GM23338 (cell line): ENCODE measurements at regions not wholly inside any gene's neighbourhood (a gene's known extent, or its start where the extent isn't known, plus 50 kb on each side); places are given as distances from the start of the nearest gene placed in this dataset.

Experiments used
- ATAC-seq: fragments of 200-7000 bp; cut with Tn5 transposase; 3 replicates; pipeline ENCODE4 v1.9.1; 2020
- DNase-seq: peaks from one replicate; pipeline ENCODE4 v3.0.0-alpha.2; 2015; ENCODE audit warnings: low spot score
- H2AFZ ChIP-seq: fragments of 200-600 bp; sonication (generic); 2 replicates; pipeline ENCODE4 v1.8.0; 2016; ENCODE audit warnings: antibody characterized with exemption, mild to moderate bottlenecking, moderate library complexity
- H3F3A ChIP-seq: fragments of 200-600 bp; sonication (generic); replicated peaks from 2 replicates; pipeline ENCODE4 v1.8.0; 2017; ENCODE audit warnings: antibody characterized with exemption, mixed run types, low read depth
- H3K27ac ChIP-seq: fragments of 200-600 bp; sonication (generic); 2 replicates; pipeline ENCODE4 v1.6.1; 2016; ENCODE audit warnings: low read depth
- H3K27me3 ChIP-seq: fragments of 200-600 bp; sonication (generic); 2 replicates; pipeline ENCODE4 v1.8.0; 2016; ENCODE audit warnings: mild to moderate bottlenecking, mixed run types, moderate library complexity; ENCODE audit not compliant: insufficient read depth
- H3K36me3 ChIP-seq: fragments of 200-600 bp; sonication (generic); 2 replicates; pipeline ENCODE4 v1.8.0; 2016; ENCODE audit warnings: mild to moderate bottlenecking; ENCODE audit not compliant: insufficient read depth
- H3K4me1 ChIP-seq: fragments of 200-600 bp; sonication (generic); 2 replicates; pipeline ENCODE4 v1.8.0; 2016; ENCODE audit warnings: mild to moderate bottlenecking, moderate library complexity; ENCODE audit not compliant: insufficient read depth
- H3K4me2 ChIP-seq: fragments of 200-600 bp; sonication (generic); 2 replicates; pipeline ENCODE4 v1.7.1; 2017; ENCODE audit warnings: mixed run types
- H3K4me3 ChIP-seq: fragments of 200-600 bp; sonication (generic); 2 replicates; pipeline ENCODE4 v1.6.1; 2016; ENCODE audit warnings: mixed run types
- H3K79me2 ChIP-seq: fragments of 200-600 bp; sonication (generic); replicated peaks from 2 replicates; pipeline ENCODE4 v1.8.0; 2017; ENCODE audit warnings: mild to moderate bottlenecking; ENCODE audit not compliant: insufficient read depth
- H3K9me2 ChIP-seq: fragments of 200-600 bp; sonication (generic); 2 replicates; pipeline ENCODE4 v1.8.0; 2017; ENCODE audit not compliant: insufficient read depth
- H4K20me1 ChIP-seq: fragments of 200-600 bp; sonication (generic); replicated peaks from 2 replicates; pipeline ENCODE4 v1.8.0; 2017; ENCODE audit warnings: mild to moderate bottlenecking; ENCODE audit not compliant: insufficient read depth
- H3K27ac Mint-ChIP-seq: 2 replicates; pipeline ENCODE4 v1.8.0; 2020; ENCODE audit warnings: inconsistent platforms, mild to moderate bottlenecking, moderate library complexity, mixed read lengths
- H3K27me3 Mint-ChIP-seq: 3 replicates; pipeline ENCODE4 v1.8.0; 2022; ENCODE audit warnings: low read depth, mild to moderate bottlenecking, moderate library complexity, mixed read lengths, inconsistent platforms; ENCODE audit not compliant: insufficient read depth, poor library complexity
- H3K36me3 Mint-ChIP-seq: 3 replicates; pipeline ENCODE4 v1.8.0; 2021; ENCODE audit warnings: low read depth, mild to moderate bottlenecking, inconsistent platforms, moderate library complexity, mixed read lengths
- H3K4me1 Mint-ChIP-seq: 3 replicates; pipeline ENCODE4 v1.8.0; 2020; ENCODE audit warnings: mild to moderate bottlenecking, inconsistent platforms, mixed read lengths
- H3K4me3 Mint-ChIP-seq: 3 replicates; pipeline ENCODE4 v1.8.0; 2021; ENCODE audit warnings: moderate library complexity, mild to moderate bottlenecking, inconsistent platforms, mixed read lengths
- H3K9me3 Mint-ChIP-seq: 3 replicates; pipeline ENCODE4 v1.8.0; 2020; ENCODE audit warnings: moderate library complexity, mild to moderate bottlenecking, inconsistent platforms, mixed read lengths
- CREB1 ChIP-seq: fragments of 250-450 bp; sonication (Bioruptor Pico); IDR thresholded peaks from 2 replicates; pipeline ENCODE4 v1.5.0; 2020; ENCODE audit warnings: low read depth, mild to moderate bottlenecking, moderate library complexity
- EZH2 ChIP-seq: fragments of 200-600 bp; sonication (generic); IDR thresholded peaks from one replicate; pipeline ENCODE4 v1.8.0; 2017; ENCODE audit warnings: antibody characterized with exemption, mild to moderate bottlenecking, low read depth; ENCODE audit not compliant: unreplicated experiment
- EZH2phosphoT487 ChIP-seq: fragments of 200-600 bp; sonication (generic); IDR thresholded peaks from one replicate; pipeline ENCODE4 v1.8.1; 2018; ENCODE audit warnings: antibody characterized with exemption; ENCODE audit not compliant: unreplicated experiment
- JUNB ChIP-seq: IDR thresholded peaks from one replicate; pipeline ENCODE4 v1.6.1; 2016; ENCODE audit warnings: antibody characterized with exemption; ENCODE audit not compliant: unreplicated experiment
- NANOG ChIP-seq: IDR thresholded peaks from 2 replicates; pipeline ENCODE4 v1.6.1; 2016; ENCODE audit warnings: antibody characterized with exemption, borderline replicate concordance
- POLR2AphosphoS5 ChIP-seq: IDR thresholded peaks from 2 replicates; pipeline ENCODE4 v1.6.1; 2016; ENCODE audit warnings: antibody characterized with exemption, low read depth
- STAT1 ChIP-seq: IDR thresholded peaks from one replicate; pipeline ENCODE4 v1.6.1; 2016; ENCODE audit warnings: antibody characterized with exemption; ENCODE audit not compliant: unreplicated experiment
- ZNF114 ChIP-seq: fragments of 250-450 bp; sonication (Bioruptor Pico); IDR thresholded peaks from 2 replicates; pipeline ENCODE4 v1.5.0; 2020; ENCODE audit warnings: mild to moderate bottlenecking, moderate library complexity
- ZNF331 ChIP-seq: fragments of 250-450 bp; sonication (Bioruptor Pico); IDR thresholded peaks from 2 replicates; pipeline ENCODE4 v1.5.0; 2020; ENCODE audit warnings: low read depth, mild to moderate bottlenecking, moderate library complexity
- TF ChIP-seq, protein P1 (sequence below): IDR thresholded peaks from one replicate; pipeline ENCODE4 v1.6.1; 2018; ENCODE audit warnings: antibody characterized with exemption; ENCODE audit not compliant: unreplicated experiment
- TF ChIP-seq, protein P2 (sequence below): IDR thresholded peaks from 2 replicates; pipeline ENCODE4 v1.6.1; 2016; ENCODE audit warnings: antibody characterized with exemption
- TF ChIP-seq, protein P3 (sequence below), 2 experiments: fragments of 200-600 bp in 1 of 2; sonication (generic) in 1 of 2; conservative IDR thresholded peaks; 2 replicates each; pipeline versions ENCODE4 v1.5.1 to v1.6.1; 2016 to 2017; ENCODE audit warnings: antibody characterized with exemption in 2 of 2, low read depth in 2 of 2, mild to moderate bottlenecking in 2 of 2, moderate library complexity in 1 of 2
- TF ChIP-seq, protein P4 (sequence below): fragments of 250-450 bp; sonication (Bioruptor Pico); IDR thresholded peaks from 2 replicates; pipeline ENCODE4 v1.5.0; 2020; ENCODE audit warnings: mild to moderate bottlenecking, moderate library complexity

DNA sequence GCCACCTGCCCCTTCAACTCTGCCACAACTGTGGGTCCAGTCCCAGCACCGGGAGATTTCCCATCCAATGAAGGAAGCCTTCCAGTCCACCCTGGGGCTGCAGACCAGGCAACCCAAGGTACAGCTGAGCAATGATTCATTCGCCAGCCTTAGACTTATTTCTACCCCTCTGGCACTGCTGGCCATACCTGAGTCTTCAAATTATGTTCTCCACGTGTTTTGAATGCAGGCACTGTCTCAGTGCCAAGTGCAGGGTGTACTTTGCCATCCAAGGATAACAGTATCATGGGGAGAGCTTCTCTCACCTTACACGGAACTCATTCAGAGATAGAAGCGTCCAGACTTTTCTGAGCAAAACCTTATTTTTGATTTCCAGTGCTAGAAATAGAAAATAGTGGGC, 175.6 kb downstream of the ZFP64 start:
- ATAC-seq = no peak

More for the DNA sequence above, 175.6 kb downstream of the ZFP64 start:
- Histone ChIP-seq H2AFZ (no peak overlapping the region), H3K4me3 (no peak overlapping the region), H3K4me1 (peaks cover 7% of the 10 kb centered on the region), H4K20me1 (no peaks in the 10 kb centered on the region), H3K27me3 (no peaks in the 10 kb centered on the region), H3K4me2 (no peak overlapping the region), H3K36me3 (no peaks in the 10 kb centered on the region), H3K79me2 (no peaks in the 10 kb centered on the region), H3K9me2 (no peaks in the 10 kb centered on the region), H3F3A (no peaks in the 10 kb centered on the region), H3K27ac (no peak overlapping the region)
- H3K27me3 Mint-ChIP-seq = no peaks in the 10 kb centered on the region
- no peak overlapping the region for H3K27ac Mint-ChIP-seq
- DNase-seq = no peak
- TF ChIP-seq ZNF331 = no peak
- TF ChIP-seq, protein P1, sequence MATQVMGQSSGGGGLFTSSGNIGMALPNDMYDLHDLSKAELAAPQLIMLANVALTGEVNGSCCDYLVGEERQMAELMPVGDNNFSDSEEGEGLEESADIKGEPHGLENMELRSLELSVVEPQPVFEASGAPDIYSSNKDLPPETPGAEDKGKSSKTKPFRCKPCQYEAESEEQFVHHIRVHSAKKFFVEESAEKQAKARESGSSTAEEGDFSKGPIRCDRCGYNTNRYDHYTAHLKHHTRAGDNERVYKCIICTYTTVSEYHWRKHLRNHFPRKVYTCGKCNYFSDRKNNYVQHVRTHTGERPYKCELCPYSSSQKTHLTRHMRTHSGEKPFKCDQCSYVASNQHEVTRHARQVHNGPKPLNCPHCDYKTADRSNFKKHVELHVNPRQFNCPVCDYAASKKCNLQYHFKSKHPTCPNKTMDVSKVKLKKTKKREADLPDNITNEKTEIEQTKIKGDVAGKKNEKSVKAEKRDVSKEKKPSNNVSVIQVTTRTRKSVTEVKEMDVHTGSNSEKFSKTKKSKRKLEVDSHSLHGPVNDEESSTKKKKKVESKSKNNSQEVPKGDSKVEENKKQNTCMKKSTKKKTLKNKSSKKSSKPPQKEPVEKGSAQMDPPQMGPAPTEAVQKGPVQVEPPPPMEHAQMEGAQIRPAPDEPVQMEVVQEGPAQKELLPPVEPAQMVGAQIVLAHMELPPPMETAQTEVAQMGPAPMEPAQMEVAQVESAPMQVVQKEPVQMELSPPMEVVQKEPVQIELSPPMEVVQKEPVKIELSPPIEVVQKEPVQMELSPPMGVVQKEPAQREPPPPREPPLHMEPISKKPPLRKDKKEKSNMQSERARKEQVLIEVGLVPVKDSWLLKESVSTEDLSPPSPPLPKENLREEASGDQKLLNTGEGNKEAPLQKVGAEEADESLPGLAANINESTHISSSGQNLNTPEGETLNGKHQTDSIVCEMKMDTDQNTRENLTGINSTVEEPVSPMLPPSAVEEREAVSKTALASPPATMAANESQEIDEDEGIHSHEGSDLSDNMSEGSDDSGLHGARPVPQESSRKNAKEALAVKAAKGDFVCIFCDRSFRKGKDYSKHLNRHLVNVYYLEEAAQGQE = no peak
- TF ChIP-seq JUNB = no peak
- no peak for TF ChIP-seq ZNF114 (CRISPR knock-in tag)
- TF ChIP-seq CREB1 = no peak
- TF ChIP-seq STAT1 = no peak
- TF ChIP-seq, protein P2, sequence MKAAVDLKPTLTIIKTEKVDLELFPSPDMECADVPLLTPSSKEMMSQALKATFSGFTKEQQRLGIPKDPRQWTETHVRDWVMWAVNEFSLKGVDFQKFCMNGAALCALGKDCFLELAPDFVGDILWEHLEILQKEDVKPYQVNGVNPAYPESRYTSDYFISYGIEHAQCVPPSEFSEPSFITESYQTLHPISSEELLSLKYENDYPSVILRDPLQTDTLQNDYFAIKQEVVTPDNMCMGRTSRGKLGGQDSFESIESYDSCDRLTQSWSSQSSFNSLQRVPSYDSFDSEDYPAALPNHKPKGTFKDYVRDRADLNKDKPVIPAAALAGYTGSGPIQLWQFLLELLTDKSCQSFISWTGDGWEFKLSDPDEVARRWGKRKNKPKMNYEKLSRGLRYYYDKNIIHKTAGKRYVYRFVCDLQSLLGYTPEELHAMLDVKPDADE = no peak
- TF ChIP-seq POLR2AphosphoS5 = no peak
- TF ChIP-seq, protein P3, sequence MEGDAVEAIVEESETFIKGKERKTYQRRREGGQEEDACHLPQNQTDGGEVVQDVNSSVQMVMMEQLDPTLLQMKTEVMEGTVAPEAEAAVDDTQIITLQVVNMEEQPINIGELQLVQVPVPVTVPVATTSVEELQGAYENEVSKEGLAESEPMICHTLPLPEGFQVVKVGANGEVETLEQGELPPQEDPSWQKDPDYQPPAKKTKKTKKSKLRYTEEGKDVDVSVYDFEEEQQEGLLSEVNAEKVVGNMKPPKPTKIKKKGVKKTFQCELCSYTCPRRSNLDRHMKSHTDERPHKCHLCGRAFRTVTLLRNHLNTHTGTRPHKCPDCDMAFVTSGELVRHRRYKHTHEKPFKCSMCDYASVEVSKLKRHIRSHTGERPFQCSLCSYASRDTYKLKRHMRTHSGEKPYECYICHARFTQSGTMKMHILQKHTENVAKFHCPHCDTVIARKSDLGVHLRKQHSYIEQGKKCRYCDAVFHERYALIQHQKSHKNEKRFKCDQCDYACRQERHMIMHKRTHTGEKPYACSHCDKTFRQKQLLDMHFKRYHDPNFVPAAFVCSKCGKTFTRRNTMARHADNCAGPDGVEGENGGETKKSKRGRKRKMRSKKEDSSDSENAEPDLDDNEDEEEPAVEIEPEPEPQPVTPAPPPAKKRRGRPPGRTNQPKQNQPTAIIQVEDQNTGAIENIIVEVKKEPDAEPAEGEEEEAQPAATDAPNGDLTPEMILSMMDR (conservative IDR thresholded peaks at IDR 0.05; ENCODE audit: low read depth in 2 of 2) = no peak
- no peak for TF ChIP-seq NANOG
- no peak for TF ChIP-seq EZH2
- no peak for TF ChIP-seq EZH2phosphoT487
- TF ChIP-seq, protein P4, sequence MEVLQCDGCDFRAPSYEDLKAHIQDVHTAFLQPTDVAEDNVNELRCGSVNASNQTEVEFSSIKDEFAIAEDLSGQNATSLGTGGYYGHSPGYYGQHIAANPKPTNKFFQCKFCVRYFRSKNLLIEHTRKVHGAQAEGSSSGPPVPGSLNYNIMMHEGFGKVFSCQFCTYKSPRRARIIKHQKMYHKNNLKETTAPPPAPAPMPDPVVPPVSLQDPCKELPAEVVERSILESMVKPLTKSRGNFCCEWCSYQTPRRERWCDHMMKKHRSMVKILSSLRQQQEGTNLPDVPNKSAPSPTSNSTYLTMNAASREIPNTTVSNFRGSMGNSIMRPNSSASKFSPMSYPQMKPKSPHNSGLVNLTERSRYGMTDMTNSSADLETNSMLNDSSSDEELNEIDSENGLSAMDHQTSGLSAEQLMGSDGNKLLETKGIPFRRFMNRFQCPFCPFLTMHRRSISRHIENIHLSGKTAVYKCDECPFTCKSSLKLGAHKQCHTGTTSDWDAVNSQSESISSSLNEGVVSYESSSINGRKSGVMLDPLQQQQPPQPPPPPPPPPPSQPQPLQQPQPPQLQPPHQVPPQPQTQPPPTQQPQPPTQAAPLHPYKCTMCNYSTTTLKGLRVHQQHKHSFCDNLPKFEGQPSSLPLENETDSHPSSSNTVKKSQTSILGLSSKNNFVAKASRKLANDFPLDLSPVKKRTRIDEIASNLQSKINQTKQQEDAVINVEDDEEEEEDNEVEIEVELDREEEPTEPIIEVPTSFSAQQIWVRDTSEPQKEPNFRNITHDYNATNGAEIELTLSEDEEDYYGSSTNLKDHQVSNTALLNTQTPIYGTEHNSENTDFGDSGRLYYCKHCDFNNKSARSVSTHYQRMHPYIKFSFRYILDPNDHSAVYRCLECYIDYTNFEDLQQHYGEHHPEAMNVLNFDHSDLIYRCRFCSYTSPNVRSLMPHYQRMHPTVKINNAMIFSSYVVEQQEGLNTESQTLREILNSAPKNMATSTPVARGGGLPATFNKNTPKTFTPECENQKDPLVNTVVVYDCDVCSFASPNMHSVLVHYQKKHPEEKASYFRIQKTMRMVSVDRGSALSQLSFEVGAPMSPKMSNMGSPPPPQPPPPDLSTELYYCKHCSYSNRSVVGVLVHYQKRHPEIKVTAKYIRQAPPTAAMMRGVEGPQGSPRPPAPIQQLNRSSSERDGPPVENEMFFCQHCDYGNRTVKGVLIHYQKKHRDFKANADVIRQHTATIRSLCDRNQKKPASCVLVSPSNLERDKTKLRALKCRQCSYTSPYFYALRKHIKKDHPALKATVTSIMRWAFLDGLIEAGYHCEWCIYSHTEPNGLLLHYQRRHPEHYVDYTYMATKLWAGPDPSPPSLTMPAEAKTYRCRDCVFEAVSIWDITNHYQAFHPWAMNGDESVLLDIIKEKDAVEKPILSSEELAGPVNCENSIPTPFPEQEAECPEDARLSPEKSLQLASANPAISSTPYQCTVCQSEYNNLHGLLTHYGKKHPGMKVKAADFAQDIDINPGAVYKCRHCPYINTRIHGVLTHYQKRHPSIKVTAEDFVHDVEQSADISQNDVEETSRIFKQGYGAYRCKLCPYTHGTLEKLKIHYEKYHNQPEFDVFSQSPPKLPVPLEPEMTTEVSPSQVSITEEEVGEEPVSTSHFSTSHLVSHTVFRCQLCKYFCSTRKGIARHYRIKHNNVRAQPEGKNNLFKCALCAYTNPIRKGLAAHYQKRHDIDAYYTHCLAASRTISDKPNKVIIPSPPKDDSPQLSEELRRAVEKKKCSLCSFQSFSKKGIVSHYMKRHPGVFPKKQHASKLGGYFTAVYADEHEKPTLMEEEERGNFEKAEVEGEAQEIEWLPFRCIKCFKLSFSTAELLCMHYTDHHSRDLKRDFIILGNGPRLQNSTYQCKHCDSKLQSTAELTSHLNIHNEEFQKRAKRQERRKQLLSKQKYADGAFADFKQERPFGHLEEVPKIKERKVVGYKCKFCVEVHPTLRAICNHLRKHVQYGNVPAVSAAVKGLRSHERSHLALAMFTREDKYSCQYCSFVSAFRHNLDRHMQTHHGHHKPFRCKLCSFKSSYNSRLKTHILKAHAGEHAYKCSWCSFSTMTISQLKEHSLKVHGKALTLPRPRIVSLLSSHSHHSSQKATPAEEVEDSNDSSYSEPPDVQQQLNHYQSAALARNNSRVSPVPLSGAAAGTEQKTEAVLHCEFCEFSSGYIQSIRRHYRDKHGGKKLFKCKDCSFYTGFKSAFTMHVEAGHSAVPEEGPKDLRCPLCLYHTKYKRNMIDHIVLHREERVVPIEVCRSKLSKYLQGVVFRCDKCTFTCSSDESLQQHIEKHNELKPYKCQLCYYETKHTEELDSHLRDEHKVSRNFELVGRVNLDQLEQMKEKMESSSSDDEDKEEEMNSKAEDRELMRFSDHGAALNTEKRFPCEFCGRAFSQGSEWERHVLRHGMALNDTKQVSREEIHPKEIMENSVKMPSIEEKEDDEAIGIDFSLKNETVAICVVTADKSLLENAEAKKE = no peak
- no peak overlapping the region for H3K4me3 Mint-ChIP-seq
- H3K36me3 Mint-ChIP-seq = no peaks in the 10 kb centered on the region
- no peaks in the 10 kb centered on the region for H3K9me3 Mint-ChIP-seq
- peaks cover 11% of the 10 kb centered on the region for H3K4me1 Mint-ChIP-seq
